ENCODE measurements at regions not wholly inside any gene's neighbourhood (a gene's known extent, or its start where the extent isn't known, plus 50 kb on each side); places are given as distances from the start of the nearest gene placed in this dataset.
"Not testable (repeated sequence)": the region's sequence is repeated elsewhere in the genome, so short reads cannot be mapped to it uniquely, and the experiment has no call there.

GRCh38 chr1:30174499-30174898 lies 548.9 kb downstream of the MATN1 start:
- H3K4me1 Mint-ChIP-seq (ENCODE audit: low read depth in 2 of 2) = no peaks in the 10 kb centered on the region
- no peak for ATAC-seq (replicated peaks)

GRCh38 chr1:30173560-30173959 lies 549.8 kb downstream of the MATN1 start:
- Mint-ChIP-seq H3K4me3 (no peak overlapping the region), H3K9me3 (no peaks in the 10 kb centered on the region), H3K4me1 (ENCODE audit: low read depth in 2 of 2) (no peaks in the 10 kb centered on the region), H3K36me3 (ENCODE audit: insufficient read depth) (no peaks in the 10 kb centered on the region), H3K27ac (peak overlapping the region in 1 of 2 donors; percentile 47), H3K27me3 (peaks cover 0 to 8% of the 10 kb centered on the region in 2 donors)
- ATAC-seq (replicated peaks) = no peak
- no peak for DNase-seq

More at GRCh38 chr1:30174499-30174898, 548.9 kb downstream of the MATN1 start:
- DNase-seq = no peak
- H3K36me3 Mint-ChIP-seq (ENCODE audit: insufficient read depth) = no peaks in the 10 kb centered on the region
- H3K9me3 Mint-ChIP-seq = peaks cover 3 to 5% of the 10 kb centered on the region in 2 donors
- peaks cover 0 to 16% of the 10 kb centered on the region in 2 donors for H3K27me3 Mint-ChIP-seq
- no peak overlapping the region for H3K4me3 Mint-ChIP-seq
- no peak overlapping the region for H3K27ac Mint-ChIP-seq

- Mint-ChIP-seq H3K4me3 (no peak overlapping the region), H3K9me3 (no peaks in the 10 kb centered on the region), H3K27ac (no peak overlapping the region), H3K4me1 (ENCODE audit: low read depth in 2 of 2) (no peaks in the 10 kb centered on the region), H3K27me3 (peaks cover 0 to 8% of the 10 kb centered on the region in 2 donors), H3K36me3 (ENCODE audit: insufficient read depth) (no peaks in the 10 kb centered on the region)
- no peak for DNase-seq
- no peak for ATAC-seq (replicated peaks)
Measured at GRCh38 chr1:30172757-30173156, 550.6 kb downstream of the MATN1 start.

DNA sequence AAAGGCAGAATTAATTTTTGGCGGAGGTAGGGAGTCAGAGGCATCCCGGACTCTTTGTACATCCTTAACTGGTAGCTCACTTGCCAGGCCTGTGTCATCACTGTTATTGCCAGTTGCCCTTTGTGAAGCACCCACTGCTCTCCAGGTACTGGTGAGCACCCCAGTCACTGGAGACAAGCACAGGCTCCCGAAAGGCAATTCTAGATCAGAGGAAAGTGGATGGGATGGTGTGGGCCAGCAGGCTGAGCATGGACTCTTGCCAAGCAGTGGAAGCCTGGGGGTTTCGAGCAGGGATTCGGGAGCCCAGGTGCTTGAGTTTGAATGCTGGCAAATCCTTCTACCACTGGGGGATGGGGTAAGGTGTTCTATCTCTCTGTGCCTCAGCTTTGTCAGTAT lies 551.1 kb downstream of the MATN1 start:
- H3K27ac Mint-ChIP-seq = no peak overlapping the region
- H3K36me3 Mint-ChIP-seq (ENCODE audit: insufficient read depth) = no peaks in the 10 kb centered on the region
- peaks cover 0 to 8% of the 10 kb centered on the region in 2 donors for H3K27me3 Mint-ChIP-seq
- no peak overlapping the region for H3K4me3 Mint-ChIP-seq
- DNase-seq = no peak
- no peak for ATAC-seq (replicated peaks)
- H3K9me3 Mint-ChIP-seq = no peaks in the 10 kb centered on the region
- no peaks in the 10 kb centered on the region for H3K4me1 Mint-ChIP-seq (ENCODE audit: low read depth in 2 of 2)

DNA sequence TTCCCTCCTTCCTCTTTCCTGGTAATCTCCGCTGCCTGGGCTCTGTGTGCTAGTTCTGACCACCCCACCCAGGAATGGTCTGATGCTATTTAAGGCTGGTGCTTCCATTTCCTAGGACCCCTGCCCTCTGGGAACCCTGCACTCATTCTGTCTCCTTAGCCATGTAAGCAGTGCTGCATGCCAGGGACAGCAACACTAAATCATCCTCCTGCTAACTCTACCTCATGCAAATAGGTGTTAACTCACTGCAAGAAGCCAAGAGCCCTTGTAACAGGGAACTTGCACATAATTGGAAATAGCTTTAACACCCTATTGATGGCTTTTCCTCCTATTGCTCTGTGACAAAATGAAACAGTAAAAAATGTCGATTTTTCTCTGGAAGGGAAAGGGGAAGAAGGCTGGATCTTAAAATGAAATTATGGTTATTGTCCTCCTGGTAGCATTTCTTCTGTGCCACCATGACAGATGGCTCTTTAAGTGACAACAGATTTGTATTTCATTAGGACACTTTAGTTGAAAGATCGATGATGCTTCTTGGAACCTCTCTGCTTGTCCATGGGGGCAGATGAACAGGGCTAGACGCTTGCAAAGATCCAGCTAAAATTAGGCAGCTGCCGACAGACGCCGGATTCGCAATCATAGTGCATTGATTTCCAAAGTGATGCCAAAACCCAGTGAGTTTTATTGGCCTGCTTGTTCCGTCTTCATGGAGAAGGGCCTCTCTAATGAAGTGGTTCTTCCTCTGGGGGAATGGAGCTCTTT lies 551.7 kb downstream of the MATN1 start:
- Mint-ChIP-seq H3K27ac (no peak overlapping the region), H3K4me3 (no peak overlapping the region), H3K9me3 (no peaks in the 10 kb centered on the region), H3K27me3 (peaks cover 0 to 9% of the 10 kb centered on the region in 2 donors), H3K36me3 (ENCODE audit: insufficient read depth) (no peaks in the 10 kb centered on the region), H3K4me1 (ENCODE audit: low read depth in 2 of 2) (no peaks in the 10 kb centered on the region)
- DNase-seq = no peak
- ATAC-seq (replicated peaks) = no peak

DNA sequence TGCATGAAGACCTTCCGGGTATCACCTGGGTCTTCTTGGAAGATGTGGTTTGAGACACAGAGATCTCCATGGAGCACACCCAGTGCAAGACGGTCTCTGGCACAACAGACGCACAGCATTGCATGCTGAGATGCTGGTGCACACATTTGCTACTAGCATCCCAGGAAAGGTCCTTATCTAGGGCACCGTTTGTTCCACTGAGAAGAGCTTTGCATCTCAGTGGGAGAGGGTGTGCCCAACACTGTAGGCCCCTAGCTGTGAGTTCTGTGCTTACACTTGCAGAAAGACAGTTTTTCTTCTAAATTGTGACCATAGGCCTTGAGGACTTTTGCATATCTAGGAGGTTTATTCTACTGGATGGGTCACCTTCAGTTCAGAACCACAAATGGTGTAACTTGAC lies 554.1 kb downstream of the MATN1 start:
- H3K4me3 Mint-ChIP-seq = no peak overlapping the region
- H3K36me3 Mint-ChIP-seq (ENCODE audit: insufficient read depth) = no peaks in the 10 kb centered on the region
- H3K4me1 Mint-ChIP-seq (ENCODE audit: low read depth in 2 of 2) = no peaks in the 10 kb centered on the region
- ATAC-seq (replicated peaks) (no peak), DNase-seq (no peak)
- peaks cover 8 to 22% of the 10 kb centered on the region in 2 donors for H3K27me3 Mint-ChIP-seq
- H3K27ac Mint-ChIP-seq = no peak overlapping the region
- no peaks in the 10 kb centered on the region for H3K9me3 Mint-ChIP-seq

- Mint-ChIP-seq H3K4me1 (ENCODE audit: low read depth in 2 of 2) (no peaks in the 10 kb centered on the region), H3K27ac (no peak overlapping the region), H3K9me3 (no peaks in the 10 kb centered on the region), H3K27me3 (peaks cover 33 to 41% of the 10 kb centered on the region in 2 donors), H3K36me3 (ENCODE audit: insufficient read depth) (no peaks in the 10 kb centered on the region), H3K4me3 (no peak overlapping the region)
- DNase-seq (no peak), ATAC-seq (replicated peaks) (no peak)
Measured at GRCh38 chr1:30166174-30166573, 557.2 kb downstream of the MATN1 start.

DNA sequence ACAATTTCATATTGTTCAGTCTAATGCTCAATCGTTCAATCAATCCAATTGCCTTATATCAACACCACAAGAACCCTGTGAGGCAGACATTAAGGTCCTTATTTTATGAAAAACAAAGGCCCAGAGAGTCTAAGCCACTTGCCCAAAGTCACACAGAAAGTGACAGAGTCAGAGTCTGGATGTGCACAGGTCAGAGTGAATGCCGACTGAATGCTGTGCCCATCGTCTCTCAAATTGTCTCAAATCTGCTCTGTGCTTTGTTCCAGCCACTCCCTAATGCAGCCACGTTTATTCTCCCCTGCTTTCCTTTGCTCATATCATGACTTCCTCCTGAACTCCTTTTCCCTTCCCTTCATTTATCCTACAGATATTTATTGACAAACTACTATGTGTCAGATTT lies 558.3 kb downstream of the MATN1 start:
- ATAC-seq (replicated peaks) (no peak), DNase-seq (no peak)
- Mint-ChIP-seq H3K36me3 (ENCODE audit: insufficient read depth) (no peaks in the 10 kb centered on the region), H3K4me3 (no peak overlapping the region), H3K27me3 (peaks cover 34 to 43% of the 10 kb centered on the region in 2 donors), H3K9me3 (no peaks in the 10 kb centered on the region), H3K4me1 (ENCODE audit: low read depth in 2 of 2) (no peaks in the 10 kb centered on the region), H3K27ac (no peak overlapping the region)

GRCh38 chr1:30164693-30165092 lies 558.7 kb downstream of the MATN1 start:
- H3K4me3 Mint-ChIP-seq = no peak overlapping the region
- no peaks in the 10 kb centered on the region for H3K9me3 Mint-ChIP-seq
- peaks cover 34 to 43% of the 10 kb centered on the region in 2 donors for H3K27me3 Mint-ChIP-seq
- ATAC-seq (replicated peaks) (no peak), DNase-seq (no peak)
- no peak overlapping the region for H3K27ac Mint-ChIP-seq
- no peaks in the 10 kb centered on the region for H3K36me3 Mint-ChIP-seq (ENCODE audit: insufficient read depth)
- no peaks in the 10 kb centered on the region for H3K4me1 Mint-ChIP-seq (ENCODE audit: low read depth in 2 of 2)

DNA sequence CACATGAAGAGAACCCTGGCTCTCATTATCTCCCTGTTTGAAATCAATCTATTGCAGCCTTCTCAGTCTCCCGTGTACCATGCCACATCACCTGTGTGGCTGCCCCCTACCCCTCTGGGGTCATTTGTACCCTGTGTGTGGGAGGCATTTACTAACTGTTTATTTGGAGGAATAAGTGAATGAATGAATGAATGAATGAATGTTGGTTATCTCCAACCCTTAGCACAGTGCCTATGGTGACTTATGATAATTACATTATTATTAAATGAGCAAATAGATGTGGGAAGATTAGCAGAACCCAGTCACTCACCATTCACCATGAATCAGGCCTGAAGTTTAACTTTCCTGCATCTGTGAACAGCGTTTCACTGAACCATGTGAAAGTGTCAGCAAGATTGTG lies 560.8 kb downstream of the MATN1 start:
- H3K27ac Mint-ChIP-seq = no peak overlapping the region
- H3K4me1 Mint-ChIP-seq (ENCODE audit: low read depth in 2 of 2) = no peaks in the 10 kb centered on the region
- H3K36me3 Mint-ChIP-seq (ENCODE audit: insufficient read depth) = no peaks in the 10 kb centered on the region
- H3K4me3 Mint-ChIP-seq = no peak overlapping the region
- H3K9me3 Mint-ChIP-seq = no peaks in the 10 kb centered on the region
- peaks cover 36 to 48% of the 10 kb centered on the region in 2 donors for H3K27me3 Mint-ChIP-seq
- ATAC-seq (replicated peaks) (no peak), DNase-seq (no peak)

DNA sequence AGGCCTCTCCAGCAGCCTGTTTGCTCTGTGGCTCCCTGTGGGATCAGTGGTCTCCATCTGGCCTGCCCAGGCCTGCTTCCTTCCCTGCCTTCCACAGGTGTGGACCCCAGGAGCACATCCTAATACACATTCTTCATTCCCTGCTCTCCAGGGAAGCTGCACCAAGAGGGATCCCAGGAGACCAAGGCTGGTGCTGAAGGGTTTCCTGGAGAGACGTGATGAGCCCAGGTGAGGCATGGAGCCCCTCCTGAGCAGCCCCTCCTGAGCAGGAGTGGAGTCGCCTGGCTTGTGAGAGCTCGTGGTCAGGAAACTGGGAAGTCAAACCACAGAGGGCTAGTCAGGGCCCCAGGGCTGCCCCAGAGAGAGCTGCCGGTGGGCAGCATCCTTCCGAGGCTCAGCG lies 561.4 kb downstream of the MATN1 start:
- ATAC-seq (replicated peaks) (no peak), DNase-seq (no peak)
- Mint-ChIP-seq H3K4me3 (no peak overlapping the region), H3K27me3 (peaks cover 42 to 53% of the 10 kb centered on the region in 2 donors), H3K27ac (no peak overlapping the region), H3K36me3 (ENCODE audit: insufficient read depth) (no peaks in the 10 kb centered on the region), H3K4me1 (ENCODE audit: low read depth in 2 of 2) (no peaks in the 10 kb centered on the region), H3K9me3 (no peaks in the 10 kb centered on the region)

- no peak overlapping the region for H3K4me3 Mint-ChIP-seq
- no peaks in the 10 kb centered on the region for H3K4me1 Mint-ChIP-seq (ENCODE audit: low read depth in 2 of 2)
- no peaks in the 10 kb centered on the region for H3K36me3 Mint-ChIP-seq (ENCODE audit: insufficient read depth)
- peaks cover 46 to 51% of the 10 kb centered on the region in 2 donors for H3K27me3 Mint-ChIP-seq
- no peak overlapping the region for H3K27ac Mint-ChIP-seq
- H3K9me3 Mint-ChIP-seq = no peaks in the 10 kb centered on the region
- DNase-seq (no peak), ATAC-seq (replicated peaks) (no peak)
Measured at GRCh38 chr1:30160999-30161689, 562.2 kb downstream of the MATN1 start.

DNA sequence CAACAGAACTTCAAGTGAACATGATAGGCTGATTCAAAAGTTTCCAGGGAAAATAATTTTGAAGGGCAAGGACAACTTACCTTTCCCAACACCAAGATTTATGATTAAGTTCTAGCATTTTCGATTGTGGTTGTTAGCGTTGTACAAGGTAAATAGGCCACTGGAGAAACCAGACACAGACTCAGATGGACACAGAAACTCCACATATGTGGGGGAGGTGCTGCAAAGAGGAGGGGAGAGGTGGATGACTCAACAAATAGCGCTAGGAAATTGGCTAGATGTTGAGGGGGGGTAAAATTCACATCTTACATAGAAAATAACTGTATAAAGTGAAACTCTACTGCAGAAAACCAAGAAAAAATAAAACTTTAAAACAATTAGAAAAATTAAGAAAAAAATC lies 564.4 kb downstream of the MATN1 start:
- Mint-ChIP-seq H3K27me3 (peaks cover 36 to 42% of the 10 kb centered on the region in 2 donors), H3K4me1 (ENCODE audit: low read depth in 2 of 2) (no peaks in the 10 kb centered on the region), H3K4me3 (no peak overlapping the region), H3K36me3 (ENCODE audit: insufficient read depth) (no peaks in the 10 kb centered on the region), H3K27ac (no peak overlapping the region), H3K9me3 (no peaks in the 10 kb centered on the region)
- no peak for ATAC-seq (replicated peaks)
- DNase-seq = no peak

- not testable (repeated sequence) for H3K36me3 Mint-ChIP-seq (ENCODE audit: insufficient read depth); ATAC-seq (replicated peaks); DNase-seq; H3K4me3 Mint-ChIP-seq; H3K4me1 Mint-ChIP-seq (ENCODE audit: low read depth in 2 of 2); H3K27ac Mint-ChIP-seq; H3K9me3 Mint-ChIP-seq
- H3K27me3 Mint-ChIP-seq = peaks cover 12 to 15% of the 10 kb centered on the region in 2 donors
Measured at GRCh38 chr1:30155698-30156097, 567.7 kb downstream of the MATN1 start.
